NCI-H2171 (cell line): ENCODE measurements at regions not wholly inside any gene's neighbourhood (a gene's known extent, or its start where the extent isn't known, plus 50 kb on each side); places are given as distances from the start of the nearest gene placed in this dataset.
"Not testable (repeated sequence)": the region's sequence is repeated elsewhere in the genome, so short reads cannot be mapped to it uniquely, and the experiment has no call there.

Experiments used
- DNase-seq: peaks from one replicate; lab custom pipeline; 2025; lab: John Stamatoyannopoulos, UW

GRCh38 chr6:121548131-121548530 lies 112.7 kb downstream of the GJA1 start:
- DNase-seq: no peak

GRCh38 chr6:121549736-121550135 lies 114.3 kb downstream of the GJA1 start:
- DNase-seq: no peak

- no peak for DNase-seq
Measured at GRCh38 chr6:121550491-121551010, 115.1 kb downstream of the GJA1 start.

- no peak for DNase-seq
Measured at GRCh38 chr6:121555201-121555600, 119.8 kb downstream of the GJA1 start.

- DNase-seq: not testable (repeated sequence)
Measured at GRCh38 chr6:121556149-121556548, 120.7 kb downstream of the GJA1 start.

- DNase-seq: no peak
Measured at GRCh38 chr6:121557146-121557940, 121.9 kb downstream of the GJA1 start.

- DNase-seq: no peak
Measured at GRCh38 chr6:121559611-121560269, 124.3 kb downstream of the GJA1 start.

- no peak for DNase-seq
Measured at GRCh38 chr6:121560476-121560875, 125.0 kb downstream of the GJA1 start.

- DNase-seq: no peak
Measured at GRCh38 chr6:121563286-121563685, 127.8 kb downstream of the GJA1 start.

GRCh38 chr6:121564529-121564928 lies 129.1 kb downstream of the GJA1 start:
- not testable (repeated sequence) for DNase-seq

GRCh38 chr6:121571455-121571854 lies 136.0 kb downstream of the GJA1 start:
- DNase-seq: no peak

- no peak for DNase-seq
Measured at GRCh38 chr6:121573481-121573880, 138.0 kb downstream of the GJA1 start.

GRCh38 chr6:121578216-121578615 lies 142.8 kb downstream of the GJA1 start:
- no peak for DNase-seq

- DNase-seq: no peak
Measured at GRCh38 chr6:121579478-121579877, 144.0 kb downstream of the GJA1 start.

GRCh38 chr6:121581327-121581726 lies 145.9 kb downstream of the GJA1 start:
- no peak for DNase-seq

- DNase-seq: no peak
Measured at GRCh38 chr6:121582262-121582661, 146.8 kb downstream of the GJA1 start.

- DNase-seq: no peak
Measured at GRCh38 chr6:121584586-121585369, 149.3 kb downstream of the GJA1 start.

GRCh38 chr6:121590438-121590837 lies 155.0 kb downstream of the GJA1 start:
- DNase-seq: no peak

- DNase-seq: no peak
Measured at GRCh38 chr6:121590916-121591315, 155.5 kb downstream of the GJA1 start.

- peak; percentile 38 for DNase-seq
Measured at GRCh38 chr6:121592261-121592935, 157.0 kb downstream of the GJA1 start.

GRCh38 chr6:121593011-121593641 lies 157.7 kb downstream of the GJA1 start:
- peak; percentile 59 for DNase-seq
